ENCODE measurements at regions not wholly inside any gene's neighbourhood (a gene's known extent, or its start where the extent isn't known, plus 50 kb on each side); places are given as distances from the start of the nearest gene placed in this dataset.

GRCh38 chr18:42401131-42401673 is 446.2 kb downstream of the PIK3C3 start:
- TF ChIP-seq CTCF (IDR thresholded peaks at IDR 0.05) = no peak
- TF ChIP-seq POLR2A (IDR thresholded peaks at IDR 0.05) = no peak
